WTC11 (cell line): ENCODE measurements at regions not wholly inside any gene's neighbourhood (a gene's known extent, or its start where the extent isn't known, plus 50 kb on each side); places are given as distances from the start of the nearest gene placed in this dataset.

Experiments used
- ATAC-seq: fragments of 200-7000 bp; cut with Tn5 transposase; 2 replicates; pipeline ENCODE4 v1.10.0; 2021; ENCODE audit warnings: mild to moderate bottlenecking, moderate library complexity
- CTCF ChIA-PET: fragments of 300-600 bp; sonication (Branson Sonifier 250); formaldehyde crosslinking; loops from one replicate; lab custom pipeline; 2021; ENCODE audit warnings: antibody characterized with exemption; lab: Charles Lee
- POLR2A ChIA-PET: fragments of 350-600 bp; sonication (Branson Sonifier 250); formaldehyde crosslinking; loops from one replicate; lab custom pipeline; 2021; ENCODE audit warnings: antibody characterized with exemption; lab: Charles Lee
- DNase-seq: peaks from one replicate; pipeline ENCODE4 v3.0.0; 2021; ENCODE audit warnings: low spot score
- H3K27ac Mint-ChIP-seq: 2 replicates; pipeline ENCODE4 v1.8.0; 2021; ENCODE audit warnings: mixed read lengths
- H3K27me3 Mint-ChIP-seq: 2 replicates; pipeline ENCODE4 v1.8.0; 2021; ENCODE audit warnings: low read depth, mild to moderate bottlenecking, moderate library complexity, mixed read lengths
- H3K36me3 Mint-ChIP-seq: 2 replicates; pipeline ENCODE4 v1.8.0; 2021; ENCODE audit warnings: mixed read lengths
- H3K4me1 Mint-ChIP-seq: 2 replicates; pipeline ENCODE4 v1.8.0; 2022; ENCODE audit warnings: mixed read lengths
- H3K4me3 Mint-ChIP-seq: 2 replicates; pipeline ENCODE4 v1.8.0; 2021; ENCODE audit warnings: mild to moderate bottlenecking, moderate library complexity, mixed read lengths
- H3K9me3 Mint-ChIP-seq: 2 replicates; pipeline ENCODE4 v1.8.0; 2021; ENCODE audit warnings: mixed read lengths
- ATF1 ChIP-seq: sonication (generic); formaldehyde crosslinking; IDR thresholded peaks from 2 replicates; pipeline ENCODE4 v1.8.1; 2023; ENCODE audit warnings: mild to moderate bottlenecking, moderate library complexity, missing genetic modification reagents
- ESRRA ChIP-seq: sonication (generic); formaldehyde crosslinking; IDR thresholded peaks from 2 replicates; pipeline ENCODE4 v1.8.1; 2022; ENCODE audit warnings: mild to moderate bottlenecking, missing genetic modification reagents, borderline replicate concordance
- IRF2 ChIP-seq: sonication (generic); formaldehyde crosslinking; IDR thresholded peaks from 2 replicates; pipeline ENCODE4 v1.8.0; 2022; ENCODE audit warnings: low read depth, missing genetic modification reagents, borderline replicate concordance
- JUN ChIP-seq: sonication (generic); formaldehyde crosslinking; IDR thresholded peaks from 2 replicates; pipeline ENCODE4 v1.8.0; 2023; ENCODE audit warnings: mild to moderate bottlenecking, missing genetic modification reagents
- NR3C1 ChIP-seq: sonication (generic); formaldehyde crosslinking; conservative IDR thresholded peaks from 2 replicates; pipeline ENCODE4 v1.8.1; 2023; ENCODE audit warnings: low read depth, mild to moderate bottlenecking, missing genetic modification reagents
- SMAD4 ChIP-seq: sonication (generic); formaldehyde crosslinking; IDR thresholded peaks from 2 replicates; pipeline ENCODE4 v1.8.0; 2022; ENCODE audit warnings: mild to moderate bottlenecking, missing genetic modification reagents
- TEAD1 ChIP-seq: sonication (generic); formaldehyde crosslinking; IDR thresholded peaks from 2 replicates; pipeline ENCODE4 v1.8.0; 2022; ENCODE audit warnings: mild to moderate bottlenecking, missing genetic modification reagents
- ZNF396 ChIP-seq: fragments of 250-450 bp; sonication (Bioruptor Pico); IDR thresholded peaks from 2 replicates; pipeline ENCODE4 v1.8.0; 2021; ENCODE audit warnings: mild to moderate bottlenecking, moderate library complexity, borderline replicate concordance
- TF ChIP-seq, protein P1 (sequence below): sonication (generic); formaldehyde crosslinking; IDR thresholded peaks from 2 replicates; pipeline ENCODE4 v1.8.0; 2022; ENCODE audit warnings: mild to moderate bottlenecking, missing genetic modification reagents
- TF ChIP-seq, protein P2 (sequence below): sonication (generic); formaldehyde crosslinking; conservative IDR thresholded peaks from 2 replicates; pipeline ENCODE4 v1.8.1; 2023; ENCODE audit warnings: mild to moderate bottlenecking, low read depth, missing genetic modification reagents, moderate library complexity
- TF ChIP-seq, protein P3 (sequence below): sonication (generic); formaldehyde crosslinking; IDR thresholded peaks from 2 replicates; pipeline ENCODE4 v1.8.0; 2023; ENCODE audit warnings: mild to moderate bottlenecking, missing genetic modification reagents
- TF ChIP-seq, protein P4 (sequence below): sonication (generic); formaldehyde crosslinking; IDR thresholded peaks from 2 replicates; pipeline ENCODE4 v1.8.0; 2023; ENCODE audit warnings: missing genetic modification reagents
- TF ChIP-seq, protein P5 (sequence below): fragments of 250-450 bp; sonication (Bioruptor Pico); IDR thresholded peaks from 2 replicates; pipeline ENCODE4 v2.1.2; 2022; ENCODE audit warnings: mild to moderate bottlenecking, moderate library complexity
- TF ChIP-seq, protein P6 (sequence below): sonication (generic); formaldehyde crosslinking; IDR thresholded peaks from 2 replicates; pipeline ENCODE4 v1.8.1; 2022; ENCODE audit warnings: low read depth, missing genetic modification reagents, borderline replicate concordance
- TF ChIP-seq, protein P7 (sequence below): sonication (generic); formaldehyde crosslinking; IDR thresholded peaks from 2 replicates; pipeline ENCODE4 v1.8.1; 2022; ENCODE audit warnings: mild to moderate bottlenecking, moderate library complexity, missing genetic modification reagents
- TF ChIP-seq, protein P8 (sequence below): sonication (generic); formaldehyde crosslinking; IDR thresholded peaks from 2 replicates; pipeline ENCODE4 v1.8.1; 2022; ENCODE audit warnings: missing genetic modification reagents, borderline replicate concordance

DNA sequence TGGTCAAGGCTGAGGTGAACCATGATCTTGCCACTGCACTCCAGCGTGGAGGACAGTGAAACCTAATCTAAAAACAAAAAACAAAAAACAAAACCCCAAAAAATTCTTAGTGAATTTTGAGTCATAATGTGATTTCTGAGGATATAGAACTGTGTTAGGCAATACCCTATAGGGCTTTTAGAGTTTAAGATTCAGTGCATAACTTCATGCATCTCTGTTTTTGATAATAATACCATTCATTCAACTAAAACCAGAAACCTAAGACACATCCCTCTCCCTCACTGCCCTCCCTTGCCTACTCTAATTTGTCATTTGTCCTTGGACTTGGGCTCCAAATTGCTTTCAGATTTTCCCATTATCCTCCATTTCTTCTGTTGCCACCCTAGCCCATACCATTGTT, 405.7 kb upstream of the EDIL3 start (continued):
- TF ChIP-seq, protein P1, sequence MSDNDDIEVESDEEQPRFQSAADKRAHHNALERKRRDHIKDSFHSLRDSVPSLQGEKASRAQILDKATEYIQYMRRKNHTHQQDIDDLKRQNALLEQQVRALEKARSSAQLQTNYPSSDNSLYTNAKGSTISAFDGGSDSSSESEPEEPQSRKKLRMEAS (CRISPR knock-in tag) = no peak

DNA sequence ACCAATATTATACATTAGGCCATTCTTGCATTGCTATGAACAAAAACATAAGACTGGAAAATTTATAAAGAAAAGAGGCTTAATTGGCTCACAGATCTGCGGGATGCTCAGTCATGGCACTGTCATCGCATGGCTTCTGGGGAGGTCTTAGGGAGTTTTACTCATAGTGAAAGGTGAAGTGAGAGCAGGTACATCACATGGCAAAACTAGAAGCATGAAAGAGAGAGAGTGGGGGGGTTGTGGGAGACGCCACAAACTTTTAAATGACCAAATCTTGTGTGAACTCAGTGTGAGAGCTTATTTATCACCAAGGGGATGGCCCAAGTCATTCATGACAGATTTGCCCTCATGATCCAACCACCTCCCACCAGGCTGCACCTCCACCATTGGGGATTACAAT, 398.3 kb upstream of the EDIL3 start:
- Mint-ChIP-seq H3K27me3 (no peaks in the 10 kb centered on the region), H3K9me3 (no peaks in the 10 kb centered on the region), H3K4me1 (no peaks in the 10 kb centered on the region), H3K36me3 (no peaks in the 10 kb centered on the region), H3K4me3 (no peak overlapping the region), H3K27ac (no peak overlapping the region)
- ATAC-seq = no peak
- POLR2A ChIA-PET = no interaction called here
- CTCF ChIA-PET = no interaction called here
- TF ChIP-seq SMAD4 (CRISPR knock-in tag) = no peak
- TF ChIP-seq ATF1 (CRISPR knock-in tag) = no peak
- TF ChIP-seq, protein P2, sequence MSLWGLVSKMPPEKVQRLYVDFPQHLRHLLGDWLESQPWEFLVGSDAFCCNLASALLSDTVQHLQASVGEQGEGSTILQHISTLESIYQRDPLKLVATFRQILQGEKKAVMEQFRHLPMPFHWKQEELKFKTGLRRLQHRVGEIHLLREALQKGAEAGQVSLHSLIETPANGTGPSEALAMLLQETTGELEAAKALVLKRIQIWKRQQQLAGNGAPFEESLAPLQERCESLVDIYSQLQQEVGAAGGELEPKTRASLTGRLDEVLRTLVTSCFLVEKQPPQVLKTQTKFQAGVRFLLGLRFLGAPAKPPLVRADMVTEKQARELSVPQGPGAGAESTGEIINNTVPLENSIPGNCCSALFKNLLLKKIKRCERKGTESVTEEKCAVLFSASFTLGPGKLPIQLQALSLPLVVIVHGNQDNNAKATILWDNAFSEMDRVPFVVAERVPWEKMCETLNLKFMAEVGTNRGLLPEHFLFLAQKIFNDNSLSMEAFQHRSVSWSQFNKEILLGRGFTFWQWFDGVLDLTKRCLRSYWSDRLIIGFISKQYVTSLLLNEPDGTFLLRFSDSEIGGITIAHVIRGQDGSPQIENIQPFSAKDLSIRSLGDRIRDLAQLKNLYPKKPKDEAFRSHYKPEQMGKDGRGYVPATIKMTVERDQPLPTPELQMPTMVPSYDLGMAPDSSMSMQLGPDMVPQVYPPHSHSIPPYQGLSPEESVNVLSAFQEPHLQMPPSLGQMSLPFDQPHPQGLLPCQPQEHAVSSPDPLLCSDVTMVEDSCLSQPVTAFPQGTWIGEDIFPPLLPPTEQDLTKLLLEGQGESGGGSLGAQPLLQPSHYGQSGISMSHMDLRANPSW (CRISPR knock-in tag) = no peak
- no peak for TF ChIP-seq ZNF396 (CRISPR knock-in tag)
- no peak for TF ChIP-seq TEAD1 (CRISPR knock-in tag)
- TF ChIP-seq, protein P3, sequence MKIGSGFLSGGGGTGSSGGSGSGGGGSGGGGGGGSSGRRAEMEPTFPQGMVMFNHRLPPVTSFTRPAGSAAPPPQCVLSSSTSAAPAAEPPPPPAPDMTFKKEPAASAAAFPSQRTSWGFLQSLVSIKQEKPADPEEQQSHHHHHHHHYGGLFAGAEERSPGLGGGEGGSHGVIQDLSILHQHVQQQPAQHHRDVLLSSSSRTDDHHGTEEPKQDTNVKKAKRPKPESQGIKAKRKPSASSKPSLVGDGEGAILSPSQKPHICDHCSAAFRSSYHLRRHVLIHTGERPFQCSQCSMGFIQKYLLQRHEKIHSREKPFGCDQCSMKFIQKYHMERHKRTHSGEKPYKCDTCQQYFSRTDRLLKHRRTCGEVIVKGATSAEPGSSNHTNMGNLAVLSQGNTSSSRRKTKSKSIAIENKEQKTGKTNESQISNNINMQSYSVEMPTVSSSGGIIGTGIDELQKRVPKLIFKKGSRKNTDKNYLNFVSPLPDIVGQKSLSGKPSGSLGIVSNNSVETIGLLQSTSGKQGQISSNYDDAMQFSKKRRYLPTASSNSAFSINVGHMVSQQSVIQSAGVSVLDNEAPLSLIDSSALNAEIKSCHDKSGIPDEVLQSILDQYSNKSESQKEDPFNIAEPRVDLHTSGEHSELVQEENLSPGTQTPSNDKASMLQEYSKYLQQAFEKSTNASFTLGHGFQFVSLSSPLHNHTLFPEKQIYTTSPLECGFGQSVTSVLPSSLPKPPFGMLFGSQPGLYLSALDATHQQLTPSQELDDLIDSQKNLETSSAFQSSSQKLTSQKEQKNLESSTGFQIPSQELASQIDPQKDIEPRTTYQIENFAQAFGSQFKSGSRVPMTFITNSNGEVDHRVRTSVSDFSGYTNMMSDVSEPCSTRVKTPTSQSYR = no peak
- TF ChIP-seq IRF2 (CRISPR knock-in tag) = no peak
- no peak for TF ChIP-seq NR3C1 (CRISPR knock-in tag)
- TF ChIP-seq, protein P4, sequence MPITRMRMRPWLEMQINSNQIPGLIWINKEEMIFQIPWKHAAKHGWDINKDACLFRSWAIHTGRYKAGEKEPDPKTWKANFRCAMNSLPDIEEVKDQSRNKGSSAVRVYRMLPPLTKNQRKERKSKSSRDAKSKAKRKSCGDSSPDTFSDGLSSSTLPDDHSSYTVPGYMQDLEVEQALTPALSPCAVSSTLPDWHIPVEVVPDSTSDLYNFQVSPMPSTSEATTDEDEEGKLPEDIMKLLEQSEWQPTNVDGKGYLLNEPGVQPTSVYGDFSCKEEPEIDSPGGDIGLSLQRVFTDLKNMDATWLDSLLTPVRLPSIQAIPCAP (CRISPR knock-in tag) = no peak
- TF ChIP-seq, protein P5, sequence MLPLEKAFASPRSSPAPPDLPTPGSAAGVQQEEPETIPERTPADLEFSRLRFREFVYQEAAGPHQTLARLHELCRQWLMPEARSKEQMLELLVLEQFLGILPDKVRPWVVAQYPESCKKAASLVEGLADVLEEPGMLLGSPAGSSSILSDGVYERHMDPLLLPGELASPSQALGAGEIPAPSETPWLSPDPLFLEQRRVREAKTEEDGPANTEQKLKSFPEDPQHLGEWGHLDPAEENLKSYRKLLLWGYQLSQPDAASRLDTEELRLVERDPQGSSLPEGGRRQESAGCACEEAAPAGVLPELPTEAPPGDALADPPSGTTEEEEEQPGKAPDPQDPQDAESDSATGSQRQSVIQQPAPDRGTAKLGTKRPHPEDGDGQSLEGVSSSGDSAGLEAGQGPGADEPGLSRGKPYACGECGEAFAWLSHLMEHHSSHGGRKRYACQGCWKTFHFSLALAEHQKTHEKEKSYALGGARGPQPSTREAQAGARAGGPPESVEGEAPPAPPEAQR = no peak
- TF ChIP-seq, protein P6, sequence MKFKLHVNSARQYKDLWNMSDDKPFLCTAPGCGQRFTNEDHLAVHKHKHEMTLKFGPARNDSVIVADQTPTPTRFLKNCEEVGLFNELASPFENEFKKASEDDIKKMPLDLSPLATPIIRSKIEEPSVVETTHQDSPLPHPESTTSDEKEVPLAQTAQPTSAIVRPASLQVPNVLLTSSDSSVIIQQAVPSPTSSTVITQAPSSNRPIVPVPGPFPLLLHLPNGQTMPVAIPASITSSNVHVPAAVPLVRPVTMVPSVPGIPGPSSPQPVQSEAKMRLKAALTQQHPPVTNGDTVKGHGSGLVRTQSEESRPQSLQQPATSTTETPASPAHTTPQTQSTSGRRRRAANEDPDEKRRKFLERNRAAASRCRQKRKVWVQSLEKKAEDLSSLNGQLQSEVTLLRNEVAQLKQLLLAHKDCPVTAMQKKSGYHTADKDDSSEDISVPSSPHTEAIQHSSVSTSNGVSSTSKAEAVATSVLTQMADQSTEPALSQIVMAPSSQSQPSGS (CRISPR knock-in tag) = no peak
- TF ChIP-seq, protein P7, sequence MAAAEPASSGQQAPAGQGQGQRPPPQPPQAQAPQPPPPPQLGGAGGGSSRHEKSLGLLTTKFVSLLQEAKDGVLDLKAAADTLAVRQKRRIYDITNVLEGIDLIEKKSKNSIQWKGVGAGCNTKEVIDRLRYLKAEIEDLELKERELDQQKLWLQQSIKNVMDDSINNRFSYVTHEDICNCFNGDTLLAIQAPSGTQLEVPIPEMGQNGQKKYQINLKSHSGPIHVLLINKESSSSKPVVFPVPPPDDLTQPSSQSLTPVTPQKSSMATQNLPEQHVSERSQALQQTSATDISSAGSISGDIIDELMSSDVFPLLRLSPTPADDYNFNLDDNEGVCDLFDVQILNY (CRISPR knock-in tag) = no peak
- TF ChIP-seq, protein P8, sequence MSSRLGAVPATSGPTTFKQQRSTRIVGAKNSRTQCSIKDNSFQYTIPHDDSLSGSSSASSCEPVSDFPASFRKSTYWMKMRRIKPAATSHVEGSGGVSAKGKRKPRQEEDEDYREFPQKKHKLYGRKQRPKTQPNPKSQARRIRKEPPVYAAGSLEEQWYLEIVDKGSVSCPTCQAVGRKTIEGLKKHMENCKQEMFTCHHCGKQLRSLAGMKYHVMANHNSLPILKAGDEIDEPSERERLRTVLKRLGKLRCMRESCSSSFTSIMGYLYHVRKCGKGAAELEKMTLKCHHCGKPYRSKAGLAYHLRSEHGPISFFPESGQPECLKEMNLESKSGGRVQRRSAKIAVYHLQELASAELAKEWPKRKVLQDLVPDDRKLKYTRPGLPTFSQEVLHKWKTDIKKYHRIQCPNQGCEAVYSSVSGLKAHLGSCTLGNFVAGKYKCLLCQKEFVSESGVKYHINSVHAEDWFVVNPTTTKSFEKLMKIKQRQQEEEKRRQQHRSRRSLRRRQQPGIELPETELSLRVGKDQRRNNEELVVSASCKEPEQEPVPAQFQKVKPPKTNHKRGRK = no peak
- no peak for TF ChIP-seq JUN (CRISPR knock-in tag)
- TF ChIP-seq ESRRA (CRISPR knock-in tag) = no peak
- DNase-seq = no peak
